NCI-H2029 (cell line): ENCODE measurements at regions not wholly inside any gene's neighbourhood (a gene's known extent, or its start where the extent isn't known, plus 50 kb on each side); places are given as distances from the start of the nearest gene placed in this dataset.

Experiments
- DNase-seq: peaks from one replicate; lab custom pipeline; 2025; lab: John Stamatoyannopoulos, UW

DNA sequence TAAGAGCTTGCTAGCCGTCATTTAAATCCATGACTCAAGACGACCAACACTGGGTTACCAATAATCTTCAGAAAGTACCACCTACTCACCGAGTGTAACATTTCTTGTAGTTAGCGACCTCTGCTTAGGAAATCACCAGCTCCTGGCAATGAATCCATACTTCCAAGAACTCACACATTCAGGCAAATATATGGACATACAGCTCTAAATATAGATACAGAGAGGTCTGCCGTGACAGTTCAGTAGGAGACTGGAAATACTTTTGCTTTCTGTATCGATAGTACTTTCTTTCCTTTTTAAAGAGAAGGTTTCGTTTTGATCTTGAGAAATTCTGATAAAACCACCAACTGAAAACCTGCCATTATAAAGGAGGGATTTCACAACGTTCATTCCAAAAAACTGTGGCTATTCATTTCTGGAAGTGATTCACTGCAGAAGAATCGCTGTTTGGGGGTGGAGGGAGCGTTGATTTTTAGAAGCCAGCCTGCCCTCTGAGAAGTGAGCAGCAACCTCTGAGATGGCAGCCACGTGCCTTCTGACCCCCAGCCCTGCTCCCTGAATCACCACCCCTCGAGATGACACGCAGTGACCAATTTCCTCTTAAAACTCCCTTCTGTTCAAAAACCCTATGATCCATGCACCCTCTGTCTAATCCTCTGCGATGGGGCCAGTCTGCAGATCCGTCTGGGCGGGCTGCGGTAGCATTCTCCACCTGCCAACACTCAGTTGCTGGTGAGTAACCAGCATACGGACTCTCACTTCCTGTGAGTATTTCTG lies 179.0 kb upstream of the KLF14 start:
- DNase-seq: peak; percentile 50

DNA sequence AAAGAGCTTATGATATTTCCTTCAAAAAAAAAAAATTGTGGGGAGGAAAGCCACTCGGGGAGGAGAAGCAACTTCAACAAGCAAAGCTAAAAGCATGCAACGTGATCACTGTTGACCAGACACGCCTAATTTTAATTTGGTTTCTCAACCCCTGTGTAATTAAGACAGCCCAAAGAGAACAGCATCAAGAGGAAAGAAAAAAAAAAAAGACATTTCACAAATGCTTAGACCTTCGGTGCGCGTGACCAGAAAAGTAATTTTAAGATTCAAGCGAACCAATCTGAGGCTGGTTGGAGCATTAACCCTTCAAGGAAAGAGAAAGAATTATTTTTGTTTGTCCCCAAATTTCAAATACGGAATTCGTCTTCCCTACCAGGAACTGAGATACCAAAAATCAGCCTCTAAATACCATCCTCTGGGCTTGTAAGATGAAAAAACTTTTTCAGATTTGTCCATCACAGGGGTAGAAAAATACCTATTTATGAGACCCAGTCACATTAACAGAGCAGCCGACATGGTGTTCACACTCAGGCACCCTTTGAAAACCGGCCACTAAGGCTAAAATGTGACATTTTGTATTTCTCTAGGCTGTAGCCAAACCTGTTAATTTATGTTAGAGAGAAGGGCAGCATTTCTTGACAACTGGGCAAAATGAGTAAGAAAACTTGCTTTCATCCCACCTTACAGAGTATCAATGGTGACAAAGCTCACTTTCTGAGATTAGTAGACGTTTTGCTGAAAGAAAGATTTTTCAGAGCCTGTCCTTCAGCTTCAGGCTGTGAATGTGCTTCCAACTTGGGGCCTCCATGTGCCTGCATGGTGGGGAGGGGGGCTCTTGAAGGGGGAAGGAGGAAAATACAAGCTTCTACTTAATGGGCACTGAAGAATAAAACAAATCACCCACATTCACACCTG lies 179.9 kb upstream of the KLF14 start:
- DNase-seq: peak; percentile 50

DNA sequence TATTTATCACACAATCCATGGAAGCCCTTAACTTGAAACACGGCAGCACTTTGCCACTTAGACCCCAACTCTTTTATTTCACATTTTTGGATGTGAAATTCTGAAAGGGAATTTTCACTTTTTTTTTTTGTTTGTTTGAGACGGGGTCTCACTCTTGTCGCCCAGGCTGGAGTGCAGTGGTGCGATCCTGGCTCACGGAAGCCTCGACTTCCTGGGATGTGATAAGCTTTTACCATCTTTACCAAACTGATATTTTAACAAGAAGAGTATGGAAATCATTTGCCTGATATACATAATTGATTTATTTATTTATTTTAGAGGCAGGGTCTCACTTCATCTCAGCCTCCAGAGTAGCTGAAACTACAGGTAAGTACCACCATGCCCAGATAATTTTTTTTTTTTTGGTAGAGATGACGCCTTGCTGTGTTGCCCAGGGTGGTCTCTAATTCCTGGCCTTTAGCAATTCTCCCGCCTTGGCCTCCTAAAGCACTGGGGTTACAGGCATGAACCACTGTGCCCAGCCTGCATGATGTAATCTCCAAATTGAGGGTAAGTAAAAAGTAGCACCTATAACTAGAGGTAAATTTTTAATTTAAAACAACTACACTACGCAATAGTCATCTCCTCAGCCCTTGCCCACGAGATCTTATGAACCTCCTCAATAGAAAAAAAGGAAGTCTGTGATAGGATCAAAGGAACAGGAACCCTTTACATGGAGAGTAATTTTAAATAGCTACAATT lies 180.7 kb upstream of the KLF14 start:
- DNase-seq: no peak

DNA sequence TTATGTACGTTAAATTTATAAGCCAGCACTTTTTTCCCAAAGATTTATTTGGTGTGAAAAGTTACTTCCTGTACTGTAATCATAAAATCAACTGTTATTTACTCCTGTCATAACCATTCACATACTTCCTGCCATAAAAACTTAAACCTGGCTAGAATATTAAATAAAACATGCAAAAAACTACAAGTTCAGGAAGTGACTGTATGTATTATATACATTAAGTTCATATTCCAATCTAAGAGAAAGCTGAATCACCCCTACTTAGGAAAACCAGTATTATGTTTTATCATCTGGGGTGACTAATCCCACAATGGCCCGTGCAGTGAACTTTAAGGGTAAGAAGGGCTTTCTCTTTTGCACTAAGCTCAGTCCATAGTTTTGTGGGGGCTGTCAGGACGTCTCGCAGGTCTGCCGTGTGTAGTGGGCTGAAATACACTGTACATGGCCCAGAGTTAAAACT lies 183.7 kb upstream of the KLF14 start:
- DNase-seq: no peak

DNA sequence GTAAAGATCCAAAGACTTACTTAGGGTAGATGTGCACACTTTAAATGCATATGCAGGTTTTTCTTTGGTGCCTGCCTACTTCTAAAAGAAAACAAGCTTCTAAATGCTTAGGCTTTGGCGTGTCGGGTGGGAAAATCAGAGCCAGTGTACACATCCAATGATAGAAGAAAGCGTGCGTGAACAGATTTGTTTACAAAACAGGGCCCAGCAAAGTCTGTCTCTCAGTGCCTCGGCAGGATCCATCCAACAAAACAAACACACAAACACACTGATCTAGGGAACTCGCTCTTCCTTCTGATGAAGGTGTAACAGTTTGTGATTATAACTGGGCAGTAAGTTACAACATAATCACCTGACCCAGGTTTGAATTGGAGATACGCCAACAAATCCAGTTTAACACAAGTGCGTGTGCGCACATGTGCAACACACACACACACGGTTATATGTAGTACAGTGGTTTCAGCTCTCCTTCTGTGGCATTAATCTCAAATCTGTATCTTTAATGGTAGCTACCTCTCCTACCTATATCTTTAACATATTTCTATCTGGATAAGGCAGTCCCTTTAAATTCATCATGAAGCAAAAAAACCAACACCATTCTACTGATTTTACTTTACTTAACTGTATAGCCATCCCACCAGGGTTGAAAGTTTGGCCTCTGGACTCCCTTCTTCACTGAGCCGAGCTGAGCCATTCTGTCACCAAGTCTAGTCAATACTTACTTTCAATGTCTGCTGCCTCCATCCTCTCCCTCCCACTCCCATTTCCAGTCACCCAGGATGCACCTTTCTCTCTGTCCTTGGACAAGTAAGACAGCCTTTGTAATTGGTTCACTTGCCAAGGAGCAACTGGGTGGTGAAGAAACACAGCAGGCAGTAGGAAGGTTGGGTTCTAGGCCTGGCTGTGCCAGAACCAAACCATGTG lies 184.4 kb upstream of the KLF14 start:
- DNase-seq: no peak

DNA sequence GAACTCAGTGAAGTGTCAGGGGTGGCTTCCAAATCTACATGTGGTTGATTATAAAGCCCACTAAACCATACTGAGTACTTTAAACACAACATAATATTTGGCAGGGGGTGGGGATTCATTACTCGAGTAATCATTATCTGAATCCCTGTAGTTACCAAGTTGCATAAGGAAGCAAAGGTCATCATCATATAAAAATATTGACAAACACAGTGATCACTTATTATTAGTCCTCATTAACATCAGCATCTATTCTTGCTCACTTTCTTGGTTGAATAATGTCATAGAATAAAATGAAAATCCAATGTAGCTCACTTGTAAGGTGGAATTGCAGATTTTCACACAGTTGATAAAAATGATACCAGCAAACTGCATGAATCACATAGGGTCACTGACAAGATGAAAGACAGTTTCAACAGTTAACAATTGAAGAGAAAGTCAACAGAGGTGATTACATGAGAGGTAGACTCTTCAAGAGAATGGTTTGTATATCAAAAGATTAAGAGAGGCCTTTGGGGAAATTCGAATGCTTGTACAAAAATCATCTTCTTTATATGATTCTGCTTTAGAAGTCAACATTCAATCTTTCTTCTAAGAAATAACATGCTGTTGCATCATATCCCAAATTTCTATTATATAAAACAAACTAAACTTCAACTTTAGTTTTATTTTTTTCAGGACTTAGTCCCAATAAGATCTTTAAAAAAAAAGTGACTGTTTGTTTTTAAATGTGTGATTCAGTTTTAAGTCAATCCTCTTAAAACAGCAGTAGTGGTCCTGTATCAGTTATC lies 185.5 kb upstream of the KLF14 start:
- DNase-seq: no peak

DNA sequence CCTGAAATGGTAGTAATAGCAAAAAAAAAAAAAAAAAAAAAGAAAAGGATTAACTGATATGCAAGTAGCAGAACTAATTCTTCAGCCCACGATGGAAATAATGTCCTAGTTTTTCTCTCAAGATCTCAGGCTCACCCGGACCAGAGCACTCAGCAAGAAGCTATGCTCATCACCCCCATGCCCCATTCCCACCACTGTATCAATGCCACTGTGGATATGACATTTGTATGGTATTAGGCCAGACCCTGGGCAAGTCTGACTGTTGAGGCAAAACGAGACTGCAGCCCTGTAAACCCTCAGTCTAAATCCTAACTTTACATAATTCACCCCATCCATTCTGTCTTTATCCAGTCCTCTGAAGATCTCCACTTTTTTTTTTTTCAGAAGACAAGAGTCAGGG lies 186.1 kb upstream of the KLF14 start:
- no peak for DNase-seq

DNA sequence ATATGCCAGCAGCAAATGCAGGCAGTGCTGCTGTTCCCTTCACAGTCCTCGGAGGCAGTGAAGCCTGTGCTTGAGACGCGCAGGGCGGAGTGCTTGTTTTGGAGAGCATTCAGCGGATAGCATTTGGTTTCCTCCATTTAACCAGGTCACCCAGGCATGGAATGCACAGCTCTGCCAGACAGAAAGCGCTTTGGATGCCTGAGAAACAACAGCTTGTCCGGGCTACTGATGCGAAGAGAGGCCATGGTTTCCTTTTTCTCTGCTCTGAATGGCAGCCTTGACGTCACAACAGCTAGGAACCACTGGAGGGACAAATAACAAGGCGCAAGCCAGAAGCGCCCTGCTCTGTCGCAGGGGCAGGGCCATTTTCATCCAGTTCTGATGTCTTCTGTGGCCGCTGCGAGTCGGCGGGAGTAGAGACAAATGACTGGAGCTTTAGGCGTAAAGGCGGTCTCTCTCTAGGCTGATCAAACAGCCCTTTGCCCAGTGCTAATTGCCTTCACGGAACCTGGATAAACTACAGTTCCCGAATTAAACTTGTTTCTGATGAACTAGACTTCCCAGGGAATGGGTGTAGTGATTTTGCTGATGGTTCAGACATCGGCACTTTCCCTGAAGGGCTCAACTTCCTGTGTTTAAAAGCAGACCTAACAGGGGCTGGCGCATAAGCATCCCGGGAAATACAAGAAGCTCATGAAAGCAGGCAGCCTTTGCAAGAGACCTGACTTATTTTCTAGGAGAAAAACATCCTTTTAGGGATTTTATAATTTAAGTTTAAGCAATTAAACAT lies 187.6 kb upstream of the KLF14 start:
- peak; percentile 87 for DNase-seq

DNA sequence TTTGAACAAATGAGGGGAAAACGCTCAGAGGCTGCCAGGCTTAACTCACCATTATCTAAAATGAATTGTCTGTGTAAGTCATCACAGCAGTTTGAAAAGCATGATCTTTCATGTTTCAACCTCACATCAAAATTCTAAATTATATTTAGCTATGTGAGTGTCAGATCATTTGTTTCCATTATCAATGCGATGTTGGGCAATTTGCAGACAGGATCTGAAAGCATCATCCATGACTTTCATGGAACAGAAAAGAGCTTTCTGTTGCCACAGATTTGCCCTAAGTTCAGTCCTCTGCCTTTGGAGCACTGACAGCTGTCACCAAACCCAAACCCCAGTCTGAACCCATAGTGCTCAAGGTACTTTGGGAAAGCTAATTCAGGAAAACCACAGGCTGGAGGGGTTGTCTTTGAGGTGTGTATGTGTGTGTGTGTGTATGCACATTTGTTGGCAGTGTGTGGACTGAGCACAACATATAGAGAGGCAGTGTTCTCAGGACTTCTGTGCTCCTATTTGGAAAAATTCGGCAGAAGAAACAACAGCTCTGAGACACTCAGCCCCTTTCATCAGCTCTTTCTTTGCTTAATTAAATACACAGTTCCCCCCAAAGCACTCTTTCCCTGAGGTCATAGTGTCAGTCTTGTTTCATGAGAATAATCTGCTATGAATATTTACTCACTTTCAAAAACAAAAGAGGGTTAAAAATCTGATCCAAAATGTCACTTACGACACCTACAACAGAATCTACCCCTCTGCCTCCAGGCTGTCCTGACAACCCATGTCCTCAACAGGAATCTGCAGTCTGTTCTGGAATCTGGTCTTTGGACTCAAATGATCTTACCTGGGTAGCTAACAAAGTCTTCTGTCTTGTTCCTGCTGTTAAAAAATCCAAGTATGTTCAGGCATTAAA lies 188.5 kb upstream of the KLF14 start:
- DNase-seq: no peak

DNA sequence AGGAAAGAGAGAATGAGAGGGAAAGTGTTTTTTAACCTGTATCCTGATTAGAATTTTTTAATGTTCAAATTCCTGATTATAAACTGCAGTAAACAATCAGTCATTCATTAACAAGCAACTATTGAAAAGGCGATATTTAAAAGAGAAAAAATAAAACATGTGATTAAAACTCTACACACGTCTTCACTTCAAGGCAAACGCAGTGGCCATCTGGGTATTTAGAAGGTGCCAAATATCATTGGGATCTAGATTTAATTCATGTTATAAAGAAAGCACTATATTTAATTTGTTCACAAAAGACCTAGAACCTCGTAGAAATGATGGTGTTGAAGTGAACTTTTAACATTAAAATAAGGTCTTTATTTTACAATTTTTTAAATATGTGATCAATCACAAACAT lies 189.4 kb upstream of the KLF14 start:
- no peak for DNase-seq

DNA sequence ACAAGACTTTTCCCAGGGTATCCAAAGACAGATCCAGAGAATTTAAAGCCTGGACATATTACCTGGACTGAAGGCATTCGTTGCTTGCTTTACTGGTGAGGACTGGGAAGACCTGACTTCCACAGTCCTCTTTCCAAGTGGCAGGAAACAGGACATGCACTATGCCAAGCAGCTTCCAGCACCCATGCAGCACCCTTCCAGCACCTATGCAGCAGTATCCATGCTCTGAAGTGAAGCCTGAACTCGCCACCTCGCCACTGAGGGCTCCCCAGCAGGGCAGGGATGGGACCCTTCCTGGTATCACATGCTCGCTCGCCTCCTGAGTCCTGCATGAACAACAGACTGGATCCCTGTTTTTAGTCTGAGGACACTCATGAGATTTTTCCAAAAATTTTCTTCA lies 189.9 kb upstream of the KLF14 start:
- DNase-seq: no peak

DNA sequence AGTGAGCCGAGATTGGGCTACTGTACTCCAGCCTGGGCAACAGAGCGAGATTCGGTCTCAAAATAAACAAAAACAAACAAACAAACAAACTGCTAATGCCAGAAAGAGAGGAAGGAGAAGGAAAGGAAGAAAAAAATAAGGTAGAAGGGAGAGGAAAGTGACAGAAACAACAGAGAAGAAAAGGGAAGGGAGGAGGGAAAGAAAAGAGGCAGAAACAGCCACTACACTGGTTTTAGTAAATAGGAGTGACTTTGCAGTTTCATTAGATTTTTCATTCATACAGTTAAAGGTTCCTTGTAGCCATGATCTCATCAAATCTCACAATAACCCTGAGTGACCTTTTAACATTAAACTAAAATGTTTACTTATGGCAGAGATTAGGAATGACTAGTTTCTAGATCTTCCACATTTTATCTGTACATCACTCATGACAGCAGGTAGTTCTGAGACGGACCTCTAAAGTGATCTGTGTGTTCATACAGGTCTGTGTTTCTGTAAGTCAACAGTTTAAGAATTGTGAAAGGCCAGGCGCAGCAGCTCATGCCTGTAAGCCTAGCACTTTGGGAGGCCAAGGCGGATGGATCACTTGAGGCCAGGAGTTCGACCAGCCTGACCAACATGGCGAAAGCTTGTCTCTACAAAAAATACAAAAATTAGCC lies 191.3 kb upstream of the KLF14 start:
- no peak for DNase-seq

DNA sequence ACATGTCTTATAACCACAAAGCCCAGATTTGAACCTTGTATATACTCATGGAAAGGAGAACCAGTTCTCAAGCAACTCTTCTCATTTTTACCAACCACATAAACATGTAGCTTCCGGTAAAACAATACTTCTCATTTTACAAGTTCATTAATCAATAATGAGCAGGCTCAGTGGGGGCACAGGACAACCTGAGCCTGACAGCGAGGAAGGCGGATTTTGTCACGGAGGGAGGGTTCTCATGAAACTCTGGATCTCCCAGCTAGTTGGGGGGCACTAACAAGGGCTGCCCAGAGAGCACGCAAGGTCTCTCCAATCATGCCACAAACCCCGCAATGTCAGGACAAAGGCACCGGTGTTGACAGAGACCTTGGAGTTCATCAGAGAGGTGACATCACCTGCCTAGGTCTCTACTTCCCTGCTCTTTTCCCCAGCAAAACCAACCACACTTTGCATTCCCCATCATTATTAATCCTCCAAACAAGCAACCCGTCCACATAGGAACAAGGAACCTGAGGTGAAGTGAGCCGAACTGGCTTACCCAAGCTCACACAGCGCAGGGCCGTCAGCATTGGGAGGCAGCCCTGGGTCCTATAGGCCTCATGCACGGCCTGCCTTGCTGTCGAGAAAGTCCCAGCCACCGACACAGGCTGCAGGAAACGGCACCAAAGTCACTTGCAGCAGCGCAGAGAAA lies 192.1 kb upstream of the KLF14 start:
- no peak for DNase-seq

DNA sequence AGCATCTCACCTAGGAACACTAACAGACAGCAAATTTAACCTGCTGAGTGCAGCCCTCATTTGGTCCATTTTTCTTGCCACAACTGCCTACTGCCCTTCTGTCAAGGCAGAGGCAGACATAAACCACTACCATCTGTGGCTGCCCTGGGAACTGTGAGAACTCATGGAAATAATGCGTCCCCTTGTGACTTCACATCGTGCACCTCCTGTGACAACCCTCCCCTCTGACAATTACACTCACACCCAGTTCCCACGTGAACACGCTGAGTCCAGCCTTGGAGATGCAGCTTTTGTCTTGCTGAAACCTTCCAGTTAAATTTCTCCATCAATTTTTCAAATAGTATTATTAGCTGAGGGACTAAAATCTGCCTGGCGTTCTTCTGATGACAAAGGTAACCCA lies 193.1 kb upstream of the KLF14 start:
- no peak for DNase-seq

DNA sequence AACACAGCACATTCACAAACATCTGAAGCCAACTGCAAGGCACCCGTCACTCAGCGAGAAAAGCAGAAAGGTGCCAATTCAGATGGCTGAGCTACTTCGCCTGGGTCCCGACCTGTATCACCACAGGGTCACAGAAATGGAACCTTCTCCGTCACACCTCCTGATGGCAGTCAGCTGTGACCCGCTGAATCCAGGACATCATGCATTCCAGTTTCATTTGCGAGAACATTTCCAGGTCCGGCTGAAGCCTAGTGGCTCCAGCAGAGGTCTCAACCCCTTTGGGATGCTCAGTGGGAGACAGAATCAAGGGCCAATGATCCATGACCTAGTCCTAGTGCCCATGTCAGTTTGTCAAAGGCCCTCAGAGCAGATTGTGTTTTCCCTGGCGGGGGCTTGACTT lies 193.6 kb upstream of the KLF14 start:
- DNase-seq: no peak

DNA sequence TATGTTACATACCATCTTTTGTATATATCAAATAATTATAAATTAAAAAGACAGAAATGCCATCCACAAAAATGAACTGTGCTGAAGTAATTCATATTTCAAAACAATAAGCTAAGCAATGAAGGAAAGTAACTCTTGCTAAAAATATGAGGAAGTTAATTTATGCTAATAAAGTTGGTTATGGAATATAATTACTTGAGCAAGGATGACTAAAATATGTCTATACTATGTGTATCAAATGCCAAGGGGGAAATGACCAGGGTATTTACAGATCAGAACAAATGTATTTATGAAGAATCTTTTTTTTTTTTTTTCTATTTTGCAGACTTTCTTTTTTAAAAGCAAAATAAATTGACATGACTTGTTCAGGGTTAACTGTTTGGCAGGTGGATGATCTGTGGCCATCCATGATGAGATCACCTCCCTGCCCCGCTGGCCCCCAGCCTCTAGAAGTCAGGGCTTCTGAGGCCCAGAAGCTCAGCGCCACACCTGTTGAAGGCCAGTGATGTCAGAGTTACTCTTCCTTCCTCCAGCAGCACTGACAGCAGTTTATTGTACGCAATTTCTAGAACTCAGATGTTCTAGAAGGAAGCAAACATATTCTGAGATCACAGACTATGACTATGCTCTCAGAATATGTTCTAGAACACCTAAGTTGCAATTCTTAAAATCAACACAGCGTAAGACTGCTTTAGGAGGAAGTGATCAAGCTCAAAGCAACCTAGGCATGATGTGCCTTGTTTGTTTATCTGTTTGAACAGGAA lies 196.1 kb upstream of the KLF14 start:
- peak; percentile 10 for DNase-seq

DNA sequence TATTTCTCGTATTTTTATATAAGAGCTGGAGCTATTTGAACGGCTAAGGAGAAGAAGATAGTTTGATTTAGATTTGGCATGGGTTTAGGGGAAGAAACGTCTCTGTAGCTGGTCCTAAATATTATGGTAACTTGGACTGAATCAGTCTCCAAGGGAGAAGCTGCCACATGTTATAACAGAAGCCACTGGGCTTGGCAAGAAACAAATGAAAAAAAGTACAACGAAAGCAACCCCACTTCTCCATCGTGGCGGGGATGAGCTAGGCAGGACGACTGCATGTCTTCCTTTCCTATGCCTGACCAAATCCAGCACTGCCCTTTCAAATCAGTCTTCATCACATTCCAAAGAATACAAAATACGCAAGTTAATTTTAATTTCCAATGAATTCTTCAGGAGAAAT lies 196.7 kb upstream of the KLF14 start:
- DNase-seq: no peak
